Upper lobe of left lung (tissue), 6 donors: ENCODE measurements at regions not wholly inside any gene's neighbourhood (a gene's known extent, or its start where the extent isn't known, plus 50 kb on each side); places are given as distances from the start of the nearest gene placed in this dataset.

Source experiments
- ATAC-seq, 2 donors: fragments of 200-7000 bp; cut with Tn5 transposase; one replicate each; pipeline ENCODE4 v1.9.1; 2022; ENCODE audit warnings: mild to moderate bottlenecking in 2 of 2, moderate library complexity in 2 of 2; ENCODE audit not compliant: low FRiP score in 2 of 2
- DNase-seq, 2 donors: peaks; one replicate each; pipeline ENCODE4 v3.0.0-alpha.2; 2019 to 2020
- H3K27ac ChIP-seq, 4 donors: fragments of 200-600 bp; sonication (generic); one replicate each; pipeline ENCODE4 v1.5.1; 2016 to 2019
- H3K27me3 ChIP-seq, 4 donors: fragments of 200-600 bp; sonication (generic); one replicate each; pipeline ENCODE4 v1.5.1; 2017 to 2019
- H3K36me3 ChIP-seq, 4 donors: fragments of 200-600 bp; sonication (generic); one replicate each; pipeline ENCODE4 v1.5.1; 2016 to 2019
- H3K4me1 ChIP-seq, 4 donors: fragments of 200-600 bp; sonication (generic); one replicate each; pipeline ENCODE4 v1.5.1; 2018 to 2019
- H3K4me3 ChIP-seq, 4 donors: fragments of 200-600 bp; sonication (generic); one replicate each; pipeline ENCODE4 v1.5.1; 2017 to 2019; ENCODE audit warnings: mild to moderate bottlenecking in 2 of 4, moderate library complexity in 1 of 4
- H3K9me3 ChIP-seq, 4 donors: fragments of 200-600 bp; sonication (generic); one replicate each; pipeline ENCODE4 v1.5.1; 2018 to 2019
- EP300 ChIP-seq, 4 donors: sonication (generic); formaldehyde crosslinking; IDR thresholded peaks; one replicate each; pipeline ENCODE4 v1.5.1; 2017; ENCODE audit warnings: antibody characterized with exemption in 4 of 4, control low read depth in 2 of 4
- POLR2A ChIP-seq, 4 donors: fragments of 450-650 bp; IDR thresholded peaks; one replicate each; pipeline ENCODE4 v1.5.1; 2016 to 2017; ENCODE audit warnings: antibody characterized with exemption in 4 of 4, mild to moderate bottlenecking in 2 of 4
- POLR2AphosphoS5 ChIP-seq, 2 donors: sonication (generic); formaldehyde crosslinking; IDR thresholded peaks; one replicate each; pipeline ENCODE4 v1.5.1; 2017; ENCODE audit warnings: antibody characterized with exemption in 2 of 2
- WGBS, 2 donors: methylation state at CpG; one replicate each; pipeline ENCODE4 v1.1.5; 2017 to 2018; 5-methylcytosine and 5-hydroxymethylcytosine counted together
- TF ChIP-seq, protein P1 (sequence below), 6 experiments: fragments of 450-650 bp in 4 of 6; fragments of 200-600 bp in 2 of 6; sonication (generic) in 2 of 6; IDR thresholded peaks; one replicate each; pipeline ENCODE4 v1.5.1; 2016 to 2019; ENCODE audit warnings: antibody characterized with exemption in 6 of 6
- donor health status: DM: no; HTN: no; CAD: no; lungs with moderate emphysema.
- donor health status: DM: no; HTN: yes; CAD: no; lungs with severe emphysema.

DNA sequence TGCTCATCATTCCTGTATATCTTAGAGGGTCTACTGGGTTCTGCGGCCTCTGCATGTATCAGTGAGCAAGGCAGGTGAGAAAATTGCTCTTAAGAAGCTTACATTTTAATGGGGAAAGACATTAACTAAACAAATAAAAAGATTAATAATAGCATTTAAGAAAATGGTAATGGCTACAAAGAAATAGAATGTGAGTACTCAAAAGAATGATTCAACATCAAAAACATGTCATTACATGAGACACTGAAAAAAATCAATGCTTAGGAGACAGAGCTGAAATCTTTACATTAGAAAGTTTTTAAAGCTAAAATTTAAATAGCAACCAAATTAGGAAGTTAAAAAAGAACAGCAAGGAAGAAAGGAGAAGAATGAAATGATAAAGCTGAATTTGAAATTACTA is 146.9 kb upstream of the PHACTR1 start:
- Histone ChIP-seq H3K4me3 (no peak overlapping the region), H3K9me3 (no peaks in the 10 kb centered on the region), H3K27me3 (no peaks in the 10 kb centered on the region), H3K27ac (no peak overlapping the region), H3K36me3 (no peaks in the 10 kb centered on the region), H3K4me1 (peaks cover 5 to 8% (median 6%) of the 10 kb centered on the region in 4 donors)
- no peak for DNase-seq
- 97 to 98% methylated on average over 1 of the region's 1 CpG for WGBS, 2 donors
- TF ChIP-seq EP300 (IDR thresholded peaks at IDR 0.05) (no peak), POLR2AphosphoS5 (IDR thresholded peaks at IDR 0.05) (no peak), POLR2A (IDR thresholded peaks at IDR 0.05) (no peak)
- TF ChIP-seq, protein P1, sequence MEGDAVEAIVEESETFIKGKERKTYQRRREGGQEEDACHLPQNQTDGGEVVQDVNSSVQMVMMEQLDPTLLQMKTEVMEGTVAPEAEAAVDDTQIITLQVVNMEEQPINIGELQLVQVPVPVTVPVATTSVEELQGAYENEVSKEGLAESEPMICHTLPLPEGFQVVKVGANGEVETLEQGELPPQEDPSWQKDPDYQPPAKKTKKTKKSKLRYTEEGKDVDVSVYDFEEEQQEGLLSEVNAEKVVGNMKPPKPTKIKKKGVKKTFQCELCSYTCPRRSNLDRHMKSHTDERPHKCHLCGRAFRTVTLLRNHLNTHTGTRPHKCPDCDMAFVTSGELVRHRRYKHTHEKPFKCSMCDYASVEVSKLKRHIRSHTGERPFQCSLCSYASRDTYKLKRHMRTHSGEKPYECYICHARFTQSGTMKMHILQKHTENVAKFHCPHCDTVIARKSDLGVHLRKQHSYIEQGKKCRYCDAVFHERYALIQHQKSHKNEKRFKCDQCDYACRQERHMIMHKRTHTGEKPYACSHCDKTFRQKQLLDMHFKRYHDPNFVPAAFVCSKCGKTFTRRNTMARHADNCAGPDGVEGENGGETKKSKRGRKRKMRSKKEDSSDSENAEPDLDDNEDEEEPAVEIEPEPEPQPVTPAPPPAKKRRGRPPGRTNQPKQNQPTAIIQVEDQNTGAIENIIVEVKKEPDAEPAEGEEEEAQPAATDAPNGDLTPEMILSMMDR (IDR thresholded peaks at IDR 0.05) = no peak
- no peak for ATAC-seq

DNA sequence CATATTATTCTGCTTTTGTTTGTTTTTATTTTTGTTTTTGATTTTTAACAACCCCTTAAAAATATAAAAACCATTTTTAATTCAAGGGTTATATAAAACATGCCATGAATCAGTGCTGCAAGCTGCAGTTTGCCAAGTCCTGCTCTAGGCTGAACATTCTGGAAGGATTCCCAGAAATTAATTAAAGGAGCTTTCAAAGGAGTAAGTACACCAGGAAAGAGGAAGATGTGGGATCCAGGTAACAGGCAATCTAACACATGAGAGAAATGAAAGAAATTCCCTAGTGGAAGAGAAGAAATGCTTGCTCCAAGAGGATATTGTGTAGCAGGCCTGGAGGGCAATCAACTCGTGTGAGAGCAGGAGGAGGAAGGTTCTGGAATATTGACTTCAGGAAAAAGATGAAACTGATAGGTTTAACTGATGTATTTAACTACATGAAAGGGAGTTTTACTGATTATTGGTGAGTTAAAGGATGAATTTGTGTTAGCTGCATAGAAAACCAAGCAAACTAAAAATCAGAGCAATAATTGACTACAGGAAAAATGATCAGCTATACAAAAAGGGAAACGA is 146.0 kb upstream of the PHACTR1 start:
- H3K4me1 ChIP-seq = peaks cover 5 to 8% (median 6%) of the 10 kb centered on the region in 4 donors
- ATAC-seq (no peak), DNase-seq (no peak)
- H3K27ac ChIP-seq = no peak overlapping the region
- H3K27me3 ChIP-seq = no peaks in the 10 kb centered on the region
- no peaks in the 10 kb centered on the region for H3K9me3 ChIP-seq
- no peaks in the 10 kb centered on the region for H3K36me3 ChIP-seq
- H3K4me3 ChIP-seq = no peak overlapping the region
- no peak for TF ChIP-seq EP300 (IDR thresholded peaks at IDR 0.05)
- TF ChIP-seq, protein P1 (IDR thresholded peaks at IDR 0.05) = no peak
- TF ChIP-seq POLR2AphosphoS5 (IDR thresholded peaks at IDR 0.05) = no peak
- no peak for TF ChIP-seq POLR2A (IDR thresholded peaks at IDR 0.05)
- 61 to 69% methylated on average over 2 of the region's 2 CpGs for WGBS, 2 donors

DNA sequence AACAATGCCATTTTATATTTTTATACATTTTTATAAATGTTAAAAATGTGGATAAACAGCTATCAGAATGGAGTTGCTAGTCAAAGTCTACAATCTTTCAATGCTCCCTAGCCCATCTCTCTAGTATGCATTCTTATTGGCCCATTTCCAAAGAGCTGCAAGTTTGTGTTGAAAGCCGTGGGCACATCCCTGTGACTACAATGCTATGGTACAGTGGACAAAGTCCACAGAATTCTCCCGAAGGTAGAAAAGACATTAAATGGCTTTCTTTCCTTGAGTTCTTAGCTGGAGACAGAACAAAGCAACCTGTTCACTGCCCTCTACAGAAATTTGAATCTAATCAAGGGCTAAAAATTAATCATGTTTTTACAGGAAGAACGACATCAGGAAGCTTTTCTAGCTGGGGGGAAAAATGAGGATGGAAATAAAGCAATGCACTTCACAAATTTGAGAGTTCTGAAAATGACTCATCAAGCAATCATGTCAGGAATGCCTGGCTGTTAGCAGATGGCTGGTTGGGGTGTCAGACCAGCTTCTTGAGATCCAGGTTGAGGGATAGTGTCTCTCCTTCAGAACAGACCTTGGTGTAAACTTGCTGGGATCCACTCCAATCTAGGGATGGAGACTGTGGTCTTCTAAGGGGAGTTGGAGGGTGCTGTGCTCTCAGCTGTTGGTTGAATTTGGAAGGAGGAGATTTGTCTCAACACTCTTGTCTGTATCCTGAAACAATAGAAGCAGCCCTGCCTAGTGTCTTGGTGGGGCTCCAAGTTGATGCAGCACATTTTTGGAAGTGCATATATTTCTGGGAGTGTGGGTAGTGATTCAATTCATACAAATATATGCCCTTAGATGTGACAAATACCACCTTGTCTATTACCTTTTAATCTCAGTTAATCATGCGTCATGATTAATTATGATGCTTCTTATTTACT is 143.4 kb upstream of the PHACTR1 start:
- no peaks in the 10 kb centered on the region for H3K36me3 ChIP-seq
- no peak overlapping the region for H3K27ac ChIP-seq
- no peak for DNase-seq

DNA sequence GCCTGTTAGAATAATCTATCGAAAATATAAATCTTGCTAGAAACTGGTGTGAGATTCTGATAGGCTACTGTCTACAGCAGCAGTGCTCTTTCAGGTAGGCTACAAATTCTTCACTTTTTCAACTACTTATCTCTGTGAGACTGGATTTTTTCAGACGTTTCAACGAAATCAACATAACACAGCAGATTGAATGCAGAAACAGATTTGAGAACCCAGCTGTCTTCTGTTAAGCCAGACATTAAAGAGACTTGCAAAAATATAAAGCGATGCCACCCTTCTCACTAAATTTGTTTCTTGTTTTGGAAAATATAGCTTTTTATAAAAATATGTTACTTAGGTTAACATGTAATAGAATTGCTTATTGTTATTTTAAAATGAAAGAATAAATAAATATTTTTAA is 140.6 kb upstream of the PHACTR1 start:
- no peak overlapping the region for H3K27ac ChIP-seq
- 87 to 92% methylated on average over 4 of the region's 4 CpGs for WGBS, 2 donors
- H3K4me1 ChIP-seq = peaks cover 0 to 8% (median 5%) of the 10 kb centered on the region in 4 donors
- no peaks in the 10 kb centered on the region for H3K36me3 ChIP-seq
- H3K9me3 ChIP-seq = no peaks in the 10 kb centered on the region
- TF ChIP-seq POLR2AphosphoS5 (IDR thresholded peaks at IDR 0.05) = no peak
- no peak for TF ChIP-seq POLR2A (IDR thresholded peaks at IDR 0.05)
- DNase-seq (no peak), ATAC-seq (no peak)
- H3K4me3 ChIP-seq = no peak overlapping the region
- H3K27me3 ChIP-seq = no peaks in the 10 kb centered on the region

More for the DNA sequence above, 143.4 kb upstream of the PHACTR1 start:
- Histone ChIP-seq H3K4me3 (no peak overlapping the region), H3K9me3 (no peaks in the 10 kb centered on the region), H3K4me1 (peaks cover 5 to 8% (median 6%) of the 10 kb centered on the region in 4 donors), H3K27me3 (no peaks in the 10 kb centered on the region)
- ATAC-seq = peak in 1 of 2 donors; percentile 34
- TF ChIP-seq POLR2AphosphoS5 (IDR thresholded peaks at IDR 0.05) (peak in 1 of 2 donors; percentile 23), EP300 (IDR thresholded peaks at IDR 0.05) (no peak)
- 53 to 62% methylated on average over 4 of the region's 4 CpGs for WGBS, 2 donors

DNA sequence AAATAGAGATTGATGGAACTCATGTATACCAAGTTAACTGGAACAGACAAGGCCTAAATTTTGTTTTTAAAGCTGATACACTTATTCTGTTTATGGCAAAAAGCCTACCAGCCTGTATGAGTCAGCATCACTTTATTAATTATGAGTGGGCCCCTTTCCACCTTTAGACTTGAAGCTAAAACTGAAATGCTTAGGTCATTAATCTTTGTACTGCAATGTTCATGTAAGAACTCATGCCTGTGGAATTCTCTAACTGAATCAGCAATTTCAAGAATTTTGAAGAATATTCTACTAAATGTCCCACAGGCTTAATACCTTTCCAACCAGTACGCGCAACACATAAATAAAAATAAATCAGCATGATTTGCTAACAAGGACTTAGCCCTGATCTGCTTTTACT is 140.2 kb upstream of the PHACTR1 start:
- DNase-seq (no peak), ATAC-seq (no peak)
- H3K4me1 ChIP-seq = peaks cover 0 to 8% (median 5%) of the 10 kb centered on the region in 4 donors
- H3K9me3 ChIP-seq = no peaks in the 10 kb centered on the region
- H3K27ac ChIP-seq = no peak overlapping the region
- H3K36me3 ChIP-seq = no peaks in the 10 kb centered on the region
- WGBS, 2 donors = 85 to 94% methylated on average over 2 of the region's 2 CpGs
- H3K27me3 ChIP-seq = no peaks in the 10 kb centered on the region
- H3K4me3 ChIP-seq = no peak overlapping the region
- no peak for TF ChIP-seq POLR2A (IDR thresholded peaks at IDR 0.05)
- TF ChIP-seq EP300 (IDR thresholded peaks at IDR 0.05) = no peak
- TF ChIP-seq, protein P1 (IDR thresholded peaks at IDR 0.05) = no peak
- TF ChIP-seq POLR2AphosphoS5 (IDR thresholded peaks at IDR 0.05) = no peak
